ENCODE measurements at regions not wholly inside any gene's neighbourhood (a gene's known extent, or its start where the extent isn't known, plus 50 kb on each side); places are given as distances from the start of the nearest gene placed in this dataset.

- peaks cover 0 to 3% of the 10 kb centered on the region in 2 donors for H3K4me1 ChIP-seq (ENCODE audit: control insufficient read depth in 2 of 2, insufficient read depth in 2 of 2, low read length in 2 of 2)
- H3K36me3 ChIP-seq (replicated peaks in 1 of 2; ENCODE audit: control extremely low read depth in 1 of 2, control insufficient read depth in 1 of 2, extremely low read depth in 1 of 2, insufficient read depth in 2 of 2, low read length in 1 of 2), result no peaks in the 10 kb centered on the region
- H4K20me1 ChIP-seq (ENCODE audit: control insufficient read depth, insufficient read depth, low read length, poor library complexity, severe bottlenecking), result no peaks in the 10 kb centered on the region
- Mint-ChIP-seq H3K27ac (no peak overlapping the region), H3K4me1 (peaks cover 12% of the 10 kb centered on the region), H3K27me3 (no peaks in the 10 kb centered on the region), H3K9me3 (ENCODE audit: insufficient read depth) (no peaks in the 10 kb centered on the region), H3K4me3 (no peak overlapping the region)
- H2AFZ ChIP-seq (ENCODE audit: insufficient read depth, low read depth, low read length, poor library complexity, severe bottlenecking), result no peak overlapping the region
- no peak overlapping the region for H3K27ac ChIP-seq (ENCODE audit: low read length in 2 of 2)
- no peak overlapping the region for H3K4me3 ChIP-seq (ENCODE audit: control extremely low read depth in 1 of 5, extremely low read depth in 1 of 5, insufficient read depth in 1 of 5, low read depth in 2 of 5, low read length in 4 of 5)
- 92% methylated on average over 1 of the region's 2 CpGs for WGBS (ENCODE audit: insufficient coverage)
- TF ChIP-seq CTCF (IDR thresholded peaks at IDR 0.05) (no peak), EZH2 (IDR thresholded peaks at IDR 0.05; ENCODE audit: borderline replicate concordance, insufficient read depth, low read depth, low read length, poor library complexity, severe bottlenecking) (no peak)
- DNase-seq, result no peak
- CTCF ChIA-PET, result no interaction called here
- H3K9me3 ChIP-seq (ENCODE audit: control extremely low read depth in 1 of 3, control insufficient read depth in 2 of 3, insufficient read depth in 1 of 3, low read length in 2 of 3), result no peaks in the 10 kb centered on the region
- H3K27me3 ChIP-seq (replicated peaks in 1 of 4; ENCODE audit: control extremely low read depth in 1 of 4, control insufficient read depth in 3 of 4, insufficient read depth in 4 of 4, low read length in 3 of 4), result no peaks in the 10 kb centered on the region
- intact Hi-C loops (cut with micrococcal nuclease), result no loop called here
- H3K9ac ChIP-seq (ENCODE audit: low read length), result no peak overlapping the region
- no peak for ATAC-seq (ENCODE audit: low read depth)
- no peaks in the 10 kb centered on the region for H3K79me2 ChIP-seq (ENCODE audit: control insufficient read depth, insufficient read depth, low read length)
- POLR2A ChIA-PET, result no interaction called here
- no peak overlapping the region for H3K4me2 ChIP-seq (replicated peaks; ENCODE audit: low read depth, low read length, poor library complexity, severe bottlenecking)
These were observed 291.7 kb upstream of the KYNU start for GRCh38 chr2:142585785-142586184.

GRCh38 chr2:142582317-142582716, 295.1 kb upstream of the KYNU start:
- peaks cover 0 to 3% of the 10 kb centered on the region in 2 donors for H3K4me1 ChIP-seq (ENCODE audit: control insufficient read depth in 2 of 2, insufficient read depth in 2 of 2, low read length in 2 of 2)
- intact Hi-C loops (cut with micrococcal nuclease), result no loop called here
- ChIA-PET CTCF (no interaction called here), POLR2A (no interaction called here)
- Mint-ChIP-seq H3K27ac (no peak overlapping the region), H3K27me3 (peaks cover 3% of the 10 kb centered on the region), H3K4me3 (no peak overlapping the region), H3K4me1 (peaks cover 12% of the 10 kb centered on the region), H3K9me3 (ENCODE audit: insufficient read depth) (no peaks in the 10 kb centered on the region)
- no peak overlapping the region for H3K4me2 ChIP-seq (replicated peaks; ENCODE audit: low read depth, low read length, poor library complexity, severe bottlenecking)
- no peaks in the 10 kb centered on the region for H3K27me3 ChIP-seq (replicated peaks in 1 of 4; ENCODE audit: control extremely low read depth in 1 of 4, control insufficient read depth in 3 of 4, insufficient read depth in 4 of 4, low read length in 3 of 4)
- H3K9me3 ChIP-seq (ENCODE audit: control extremely low read depth in 1 of 3, control insufficient read depth in 2 of 3, insufficient read depth in 1 of 3, low read length in 2 of 3), result no peaks in the 10 kb centered on the region
- DNase-seq (no peak), ATAC-seq (ENCODE audit: low read depth) (no peak)
- H3K9ac ChIP-seq (ENCODE audit: low read length), result no peak overlapping the region
- no peaks in the 10 kb centered on the region for H3K79me2 ChIP-seq (ENCODE audit: control insufficient read depth, insufficient read depth, low read length)
- no peak overlapping the region for H2AFZ ChIP-seq (ENCODE audit: insufficient read depth, low read depth, low read length, poor library complexity, severe bottlenecking)
- H4K20me1 ChIP-seq (ENCODE audit: control insufficient read depth, insufficient read depth, low read length, poor library complexity, severe bottlenecking), result no peaks in the 10 kb centered on the region
- TF ChIP-seq CTCF (IDR thresholded peaks at IDR 0.05), result no peak
- no peak for TF ChIP-seq EZH2 (IDR thresholded peaks at IDR 0.05; ENCODE audit: borderline replicate concordance, insufficient read depth, low read depth, low read length, poor library complexity, severe bottlenecking)
- H3K36me3 ChIP-seq (replicated peaks in 1 of 2; ENCODE audit: control extremely low read depth in 1 of 2, control insufficient read depth in 1 of 2, extremely low read depth in 1 of 2, insufficient read depth in 2 of 2, low read length in 1 of 2), result no peaks in the 10 kb centered on the region
- H3K4me3 ChIP-seq (ENCODE audit: control extremely low read depth in 1 of 5, extremely low read depth in 1 of 5, insufficient read depth in 1 of 5, low read depth in 2 of 5, low read length in 4 of 5), result no peak overlapping the region
- no peak overlapping the region for H3K27ac ChIP-seq (ENCODE audit: low read length in 2 of 2)
- WGBS (ENCODE audit: insufficient coverage), result 100% methylated on average over 1 of the region's 2 CpGs

All from B cell (primary cell).